ENCODE measurements at regions not wholly inside any gene's neighbourhood (a gene's known extent, or its start where the extent isn't known, plus 50 kb on each side); places are given as distances from the start of the nearest gene placed in this dataset.
"Not testable (repeated sequence)": the region's sequence is repeated elsewhere in the genome, so short reads cannot be mapped to it uniquely, and the experiment has no call there.

DNA sequence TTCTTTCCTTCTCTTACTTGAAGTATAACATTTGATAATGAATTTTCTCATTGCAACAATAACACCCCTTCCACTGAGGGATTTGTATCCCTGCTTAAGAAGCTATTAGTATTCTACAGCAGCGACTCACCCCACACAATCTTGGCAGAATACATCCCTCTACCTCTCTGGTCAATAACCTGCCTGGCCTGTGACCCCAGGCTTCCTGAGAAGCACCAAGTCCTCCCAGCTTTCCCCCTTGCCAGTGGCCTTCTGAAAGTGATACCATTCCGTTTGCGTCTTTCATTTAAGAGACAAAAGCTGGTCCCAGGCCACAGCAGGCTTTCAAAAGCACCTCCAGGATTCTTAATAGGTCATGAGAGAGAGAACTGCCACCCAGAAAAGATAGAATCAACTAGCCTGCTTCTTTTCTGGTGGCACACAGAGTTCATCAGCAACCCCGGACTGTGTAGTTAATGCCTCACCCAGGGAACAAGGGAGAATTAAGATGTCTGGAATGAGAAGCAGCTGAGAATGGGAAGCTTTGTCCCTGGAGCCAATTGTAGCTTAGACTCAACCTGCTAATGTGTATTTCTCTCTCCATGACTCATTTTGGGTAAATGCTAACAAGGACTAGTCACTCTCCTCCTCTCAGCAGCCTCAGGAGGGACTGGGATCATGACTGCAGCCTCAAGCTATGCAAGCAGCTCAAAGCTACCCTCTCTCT, 101.0 kb upstream of the CPNE4 start:
- Histone ChIP-seq H3K9me3 (ENCODE audit: control insufficient read depth in 2 of 2, insufficient read depth in 1 of 2, low read length in 1 of 2) (no peaks in the 10 kb centered on the region), H3K4me3 (ENCODE audit: low read length in 2 of 2) (no peak overlapping the region), H3K4me1 (ENCODE audit: control insufficient read depth in 2 of 2, insufficient read depth in 2 of 2, low read length in 2 of 2) (no peaks in the 10 kb centered on the region), H3K27me3 (ENCODE audit: control insufficient read depth in 2 of 2, insufficient read depth in 1 of 2, low read length in 1 of 2) (no peaks in the 10 kb centered on the region), H3K27ac (ENCODE audit: low read depth in 1 of 2, low read length in 1 of 2) (no peak overlapping the region), H3K36me3 (ENCODE audit: control insufficient read depth in 2 of 2, insufficient read depth in 2 of 2, low read length in 1 of 2) (no peaks in the 10 kb centered on the region)
- 73% methylated on average over 4 of the region's 4 CpGs for WGBS
- DNase-seq (ENCODE audit: low read depth in 6 of 9, low spot score in 9 of 9): no peak

DNA sequence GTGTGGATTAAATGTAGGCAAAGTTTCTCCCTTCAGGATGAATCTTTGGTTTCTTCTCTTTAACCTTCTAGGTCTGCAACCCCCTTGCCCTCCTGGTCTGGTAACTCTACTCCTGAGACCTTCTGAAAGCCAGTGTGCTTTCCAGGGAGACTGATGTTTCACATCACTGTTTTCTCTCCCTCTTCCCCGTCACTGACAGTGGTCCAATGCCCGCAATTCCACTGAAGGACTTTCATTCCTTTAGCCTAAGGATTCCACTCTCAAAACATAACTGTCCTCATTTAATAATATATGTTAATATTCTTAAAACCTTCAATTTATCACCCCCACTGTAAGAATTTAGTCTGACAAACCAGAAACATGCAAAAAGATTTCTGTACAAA, 101.5 kb upstream of the CPNE4 start:
- H3K4me1 ChIP-seq (ENCODE audit: control insufficient read depth in 2 of 2, insufficient read depth in 2 of 2, low read length in 2 of 2): no peaks in the 10 kb centered on the region
- no peaks in the 10 kb centered on the region for H3K36me3 ChIP-seq (ENCODE audit: control insufficient read depth in 2 of 2, insufficient read depth in 2 of 2, low read length in 1 of 2)
- no peak overlapping the region for H3K27ac ChIP-seq (ENCODE audit: low read depth in 1 of 2, low read length in 1 of 2)
- no peak overlapping the region for H3K4me3 ChIP-seq (ENCODE audit: low read length in 2 of 2)
- 82% methylated on average over 2 of the region's 2 CpGs for WGBS
- no peaks in the 10 kb centered on the region for H3K27me3 ChIP-seq (ENCODE audit: control insufficient read depth in 2 of 2, insufficient read depth in 1 of 2, low read length in 1 of 2)
- no peak for DNase-seq (ENCODE audit: low read depth in 6 of 9, low spot score in 9 of 9)
- H3K9me3 ChIP-seq (ENCODE audit: control insufficient read depth in 2 of 2, insufficient read depth in 1 of 2, low read length in 1 of 2): no peaks in the 10 kb centered on the region

DNA sequence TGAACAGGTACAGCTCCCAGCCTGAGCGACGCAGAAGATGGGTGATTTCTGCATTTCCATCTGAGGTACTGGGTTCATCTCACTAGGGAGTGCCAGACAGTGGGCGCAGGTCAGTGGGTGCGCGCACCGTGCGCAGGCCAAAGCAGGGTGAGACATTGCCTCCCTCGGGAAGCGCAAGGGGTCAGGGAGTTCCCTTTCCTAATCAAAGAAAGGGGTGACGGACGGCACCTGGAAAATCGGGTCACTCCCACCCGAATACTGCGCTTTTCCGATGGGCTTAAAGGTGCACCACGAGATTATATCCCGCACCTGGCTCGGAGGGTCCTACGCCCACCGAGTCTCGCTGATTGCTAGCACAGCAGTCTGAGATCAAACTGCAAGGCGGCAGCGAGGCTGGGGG, 102.1 kb upstream of the CPNE4 start:
- 56% methylated on average over 23 of the region's 23 CpGs for WGBS
- H3K9me3 ChIP-seq (ENCODE audit: control insufficient read depth in 2 of 2, insufficient read depth in 1 of 2, low read length in 1 of 2); H3K4me1 ChIP-seq (ENCODE audit: control insufficient read depth in 2 of 2, insufficient read depth in 2 of 2, low read length in 2 of 2); DNase-seq (ENCODE audit: low read depth in 6 of 9, low spot score in 9 of 9); H3K27me3 ChIP-seq (ENCODE audit: control insufficient read depth in 2 of 2, insufficient read depth in 1 of 2, low read length in 1 of 2); H3K27ac ChIP-seq (ENCODE audit: low read depth in 1 of 2, low read length in 1 of 2); H3K36me3 ChIP-seq (ENCODE audit: control insufficient read depth in 2 of 2, insufficient read depth in 2 of 2, low read length in 1 of 2); H3K4me3 ChIP-seq (ENCODE audit: low read length in 2 of 2): not testable (repeated sequence)

DNA sequence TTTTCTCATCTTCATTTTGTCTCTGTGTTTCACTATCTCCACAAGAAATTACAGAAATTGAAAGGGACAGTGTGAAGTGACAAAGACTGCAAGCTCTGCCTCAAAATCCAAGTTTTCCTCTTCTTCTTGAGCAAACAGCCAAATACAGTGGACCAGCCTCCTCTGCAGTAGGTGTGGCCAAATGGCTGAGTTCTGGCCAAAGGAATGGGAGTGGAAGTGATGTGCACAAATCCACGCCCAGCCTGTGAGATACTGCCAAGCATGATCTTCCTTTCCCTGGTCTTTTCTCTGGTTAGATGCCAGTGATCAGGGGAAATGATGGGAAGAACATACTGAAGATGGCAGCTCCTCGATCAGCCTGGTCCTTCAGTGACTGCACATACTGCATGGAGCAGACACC, 111.0 kb upstream of the CPNE4 start:
- no peak overlapping the region for H3K4me3 ChIP-seq (ENCODE audit: low read length in 2 of 2)
- H3K27me3 ChIP-seq (ENCODE audit: control insufficient read depth in 2 of 2, insufficient read depth in 1 of 2, low read length in 1 of 2): no peaks in the 10 kb centered on the region
- H3K4me1 ChIP-seq (ENCODE audit: control insufficient read depth in 2 of 2, insufficient read depth in 2 of 2, low read length in 2 of 2): no peaks in the 10 kb centered on the region
- no peaks in the 10 kb centered on the region for H3K9me3 ChIP-seq (ENCODE audit: control insufficient read depth in 2 of 2, insufficient read depth in 1 of 2, low read length in 1 of 2)
- no peak for DNase-seq (ENCODE audit: low read depth in 6 of 9, low spot score in 9 of 9)
- H3K36me3 ChIP-seq (ENCODE audit: control insufficient read depth in 2 of 2, insufficient read depth in 2 of 2, low read length in 1 of 2): no peaks in the 10 kb centered on the region
- H3K27ac ChIP-seq (ENCODE audit: low read depth in 1 of 2, low read length in 1 of 2): no peak overlapping the region
- WGBS: 91% methylated on average over 2 of the region's 2 CpGs

- Histone ChIP-seq H3K27me3 (ENCODE audit: control insufficient read depth in 2 of 2, insufficient read depth in 1 of 2, low read length in 1 of 2) (no peaks in the 10 kb centered on the region), H3K9me3 (ENCODE audit: control insufficient read depth in 2 of 2, insufficient read depth in 1 of 2, low read length in 1 of 2) (no peaks in the 10 kb centered on the region), H3K4me1 (ENCODE audit: control insufficient read depth in 2 of 2, insufficient read depth in 2 of 2, low read length in 2 of 2) (no peaks in the 10 kb centered on the region), H3K36me3 (ENCODE audit: control insufficient read depth in 2 of 2, insufficient read depth in 2 of 2, low read length in 1 of 2) (no peaks in the 10 kb centered on the region), H3K4me3 (ENCODE audit: low read length in 2 of 2) (no peak overlapping the region), H3K27ac (ENCODE audit: low read depth in 1 of 2, low read length in 1 of 2) (no peak overlapping the region)
- no peak for DNase-seq (ENCODE audit: low read depth in 6 of 9, low spot score in 9 of 9)
- 80% methylated on average over 5 of the region's 5 CpGs for WGBS
Observed at GRCh38 chr3:132154619-132155018, 119.8 kb upstream of the CPNE4 start.

DNA sequence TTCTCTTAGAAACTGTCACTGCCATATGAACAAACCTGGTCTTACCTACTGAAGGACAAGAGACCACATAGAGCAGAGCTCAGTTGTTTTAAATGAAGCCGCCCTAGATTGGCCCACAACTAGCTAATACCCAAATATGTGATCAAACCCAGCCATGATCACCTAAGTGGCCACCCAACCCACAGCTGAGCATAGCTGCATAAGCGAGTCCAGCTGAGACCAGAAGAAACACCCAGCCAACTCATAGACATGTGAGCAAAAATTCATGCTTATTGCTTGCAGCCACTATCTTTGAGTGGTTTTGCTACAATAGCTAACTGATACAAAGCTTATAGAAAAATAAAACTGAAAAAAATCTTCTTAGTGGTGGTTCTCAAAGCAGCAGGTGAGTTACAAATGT, 124.3 kb upstream of the CPNE4 start:
- DNase-seq (ENCODE audit: low read depth in 6 of 9, low spot score in 9 of 9): no peak
- Histone ChIP-seq H3K27me3 (ENCODE audit: control insufficient read depth in 2 of 2, insufficient read depth in 1 of 2, low read length in 1 of 2) (no peaks in the 10 kb centered on the region), H3K27ac (ENCODE audit: low read depth in 1 of 2, low read length in 1 of 2) (no peak overlapping the region), H3K4me3 (ENCODE audit: low read length in 2 of 2) (no peak overlapping the region), H3K36me3 (ENCODE audit: control insufficient read depth in 2 of 2, insufficient read depth in 2 of 2, low read length in 1 of 2) (no peaks in the 10 kb centered on the region), H3K4me1 (ENCODE audit: control insufficient read depth in 2 of 2, insufficient read depth in 2 of 2, low read length in 2 of 2) (no peaks in the 10 kb centered on the region), H3K9me3 (ENCODE audit: control insufficient read depth in 2 of 2, insufficient read depth in 1 of 2, low read length in 1 of 2) (no peaks in the 10 kb centered on the region)
- 96% methylated on average over 2 of the region's 2 CpGs for WGBS

DNA sequence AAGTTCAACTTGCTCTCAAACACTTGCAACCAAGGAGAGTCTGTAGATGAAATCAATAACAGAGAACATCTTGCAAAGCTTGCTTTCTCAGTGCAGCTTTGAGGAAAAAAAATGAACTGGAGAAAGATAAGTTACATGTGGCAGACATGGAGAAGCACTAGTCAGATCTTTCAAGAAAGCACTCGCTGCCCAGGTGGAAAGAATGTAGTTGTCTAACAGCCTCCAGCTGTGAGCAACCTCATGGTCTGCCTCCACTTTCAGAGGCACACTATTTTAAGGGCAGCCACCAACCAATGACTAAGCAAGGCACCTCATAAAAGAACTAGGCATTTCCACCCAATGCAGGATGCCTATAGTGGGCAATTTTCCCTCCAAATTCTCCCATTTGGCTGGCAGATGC, 125.4 kb upstream of the CPNE4 start:
- no peak for DNase-seq (ENCODE audit: low read depth in 6 of 9, low spot score in 9 of 9)
- 92% methylated on average over 1 of the region's 1 CpG for WGBS
- Histone ChIP-seq H3K27me3 (ENCODE audit: control insufficient read depth in 2 of 2, insufficient read depth in 1 of 2, low read length in 1 of 2) (no peaks in the 10 kb centered on the region), H3K36me3 (ENCODE audit: control insufficient read depth in 2 of 2, insufficient read depth in 2 of 2, low read length in 1 of 2) (no peaks in the 10 kb centered on the region), H3K4me3 (ENCODE audit: low read length in 2 of 2) (no peak overlapping the region), H3K4me1 (ENCODE audit: control insufficient read depth in 2 of 2, insufficient read depth in 2 of 2, low read length in 2 of 2) (no peaks in the 10 kb centered on the region), H3K27ac (ENCODE audit: low read depth in 1 of 2, low read length in 1 of 2) (no peak overlapping the region), H3K9me3 (ENCODE audit: control insufficient read depth in 2 of 2, insufficient read depth in 1 of 2, low read length in 1 of 2) (no peaks in the 10 kb centered on the region)

- DNase-seq (ENCODE audit: low read depth in 6 of 9, low spot score in 9 of 9): no peak
- no peaks in the 10 kb centered on the region for H3K9me3 ChIP-seq (ENCODE audit: control insufficient read depth in 2 of 2, insufficient read depth in 1 of 2, low read length in 1 of 2)
- H3K27ac ChIP-seq (ENCODE audit: low read depth in 1 of 2, low read length in 1 of 2): no peak overlapping the region
- no peaks in the 10 kb centered on the region for H3K36me3 ChIP-seq (ENCODE audit: control insufficient read depth in 2 of 2, insufficient read depth in 2 of 2, low read length in 1 of 2)
- H3K4me3 ChIP-seq (ENCODE audit: low read length in 2 of 2): no peak overlapping the region
- no peaks in the 10 kb centered on the region for H3K27me3 ChIP-seq (ENCODE audit: control insufficient read depth in 2 of 2, insufficient read depth in 1 of 2, low read length in 1 of 2)
- WGBS: 89% methylated on average over 1 of the region's 1 CpG
- no peaks in the 10 kb centered on the region for H3K4me1 ChIP-seq (ENCODE audit: control insufficient read depth in 2 of 2, insufficient read depth in 2 of 2, low read length in 2 of 2)
Observed at GRCh38 chr3:132161608-132162007, 126.8 kb upstream of the CPNE4 start.

DNA sequence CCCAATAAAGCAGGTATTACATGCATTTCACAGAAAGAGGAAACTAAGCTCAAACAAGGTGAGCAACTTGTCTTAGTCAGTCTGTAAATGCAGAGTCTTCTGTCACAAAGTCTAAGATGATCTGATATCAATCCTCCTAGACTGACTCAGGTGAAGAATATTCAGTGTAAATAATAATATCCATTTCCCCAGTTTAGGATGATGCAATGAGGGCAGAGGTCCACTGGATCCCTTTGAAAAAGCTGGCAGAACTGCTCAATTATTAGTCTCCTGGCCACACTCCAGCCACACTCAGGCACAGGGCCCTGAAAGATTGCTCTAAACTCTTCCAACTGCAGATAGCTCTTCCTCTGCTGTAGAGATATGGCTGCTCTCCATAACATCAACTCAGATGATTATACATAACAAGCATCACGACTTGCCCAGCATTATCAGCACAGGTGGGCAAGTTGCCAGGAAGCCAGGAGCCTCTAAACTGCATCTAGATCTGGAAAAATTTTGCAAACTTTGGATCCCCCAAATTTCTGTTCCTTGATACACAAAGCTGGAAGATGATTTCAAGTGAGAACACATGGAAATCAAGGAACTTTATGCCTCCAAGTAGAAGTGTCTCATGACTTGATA, 129.8 kb upstream of the CPNE4 start:
- Histone ChIP-seq H3K4me1 (ENCODE audit: control insufficient read depth in 2 of 2, insufficient read depth in 2 of 2, low read length in 2 of 2) (no peaks in the 10 kb centered on the region), H3K27ac (ENCODE audit: low read depth in 1 of 2, low read length in 1 of 2) (no peak overlapping the region), H3K9me3 (ENCODE audit: control insufficient read depth in 2 of 2, insufficient read depth in 1 of 2, low read length in 1 of 2) (no peaks in the 10 kb centered on the region), H3K36me3 (ENCODE audit: control insufficient read depth in 2 of 2, insufficient read depth in 2 of 2, low read length in 1 of 2) (no peaks in the 10 kb centered on the region), H3K27me3 (ENCODE audit: control insufficient read depth in 2 of 2, insufficient read depth in 1 of 2, low read length in 1 of 2) (no peaks in the 10 kb centered on the region), H3K4me3 (ENCODE audit: low read length in 2 of 2) (no peak overlapping the region)
- 58% methylated on average over 1 of the region's 1 CpG for WGBS
- DNase-seq (ENCODE audit: low read depth in 6 of 9, low spot score in 9 of 9): no peak
